ENCODE measurements at regions not wholly inside any gene's neighbourhood (a gene's known extent, or its start where the extent isn't known, plus 50 kb on each side); places are given as distances from the start of the nearest gene placed in this dataset.

DNA sequence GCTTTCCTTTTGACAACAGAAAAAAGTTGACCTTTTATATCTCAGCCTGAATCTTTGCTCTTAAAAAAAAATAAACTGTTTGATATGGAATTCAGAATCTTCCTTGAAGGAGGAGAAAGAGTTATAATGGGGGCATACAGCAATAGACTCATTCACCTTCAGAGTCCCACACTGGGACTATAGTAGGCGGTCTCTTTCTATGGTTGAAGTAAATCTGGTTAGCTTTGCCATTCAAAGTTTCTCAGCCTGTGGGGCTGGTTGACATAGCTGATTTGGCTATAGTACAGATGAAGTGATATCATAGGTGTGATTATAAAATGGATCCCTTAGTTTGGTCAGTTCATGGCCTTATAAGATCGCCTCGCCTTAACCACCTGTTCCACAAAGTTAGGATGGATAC, 156.2 kb downstream of the SH2D1A start:
- no peak for TF ChIP-seq POLR2A (IDR thresholded peaks at IDR 0.05; ENCODE audit: control extremely low read depth in 1 of 2, low read depth in 2 of 2, low read length in 2 of 2)
- TF ChIP-seq SP4 (IDR thresholded peaks at IDR 0.05; ENCODE audit: low read length) = no peak
- no peak for TF ChIP-seq SIN3A (conservative IDR thresholded peaks at IDR 0.05 in 1 of 2, IDR thresholded peaks at IDR 0.05 in 1 of 2; ENCODE audit: low read depth in 1 of 2, low read length in 2 of 2)
- TF ChIP-seq CTCF (IDR thresholded peaks at IDR 0.05; ENCODE audit: control extremely low read depth in 1 of 3, insufficient read depth in 1 of 3, low read depth in 1 of 3, low read length in 3 of 3) = no peak
- TF ChIP-seq EGR1 (IDR thresholded peaks at IDR 0.05; ENCODE audit: borderline replicate concordance, low read depth, low read length) = no peak
- TF ChIP-seq PHF8 (conservative IDR thresholded peaks at IDR 0.05; ENCODE audit: low read depth, low read length) = no peak
- no peak for TF ChIP-seq JUN (IDR thresholded peaks at IDR 0.05; ENCODE audit: low read depth, low read length)
- no peak for TF ChIP-seq EZH2 (IDR thresholded peaks at IDR 0.05; ENCODE audit: low read depth, low read length, severe bottlenecking)
- TF ChIP-seq TAF1 (IDR thresholded peaks at IDR 0.05; ENCODE audit: low read depth, low read length) = no peak

Measured in H1 (cell line).